ENCODE measurements at regions not wholly inside any gene's neighbourhood (a gene's known extent, or its start where the extent isn't known, plus 50 kb on each side); places are given as distances from the start of the nearest gene placed in this dataset.

DNA sequence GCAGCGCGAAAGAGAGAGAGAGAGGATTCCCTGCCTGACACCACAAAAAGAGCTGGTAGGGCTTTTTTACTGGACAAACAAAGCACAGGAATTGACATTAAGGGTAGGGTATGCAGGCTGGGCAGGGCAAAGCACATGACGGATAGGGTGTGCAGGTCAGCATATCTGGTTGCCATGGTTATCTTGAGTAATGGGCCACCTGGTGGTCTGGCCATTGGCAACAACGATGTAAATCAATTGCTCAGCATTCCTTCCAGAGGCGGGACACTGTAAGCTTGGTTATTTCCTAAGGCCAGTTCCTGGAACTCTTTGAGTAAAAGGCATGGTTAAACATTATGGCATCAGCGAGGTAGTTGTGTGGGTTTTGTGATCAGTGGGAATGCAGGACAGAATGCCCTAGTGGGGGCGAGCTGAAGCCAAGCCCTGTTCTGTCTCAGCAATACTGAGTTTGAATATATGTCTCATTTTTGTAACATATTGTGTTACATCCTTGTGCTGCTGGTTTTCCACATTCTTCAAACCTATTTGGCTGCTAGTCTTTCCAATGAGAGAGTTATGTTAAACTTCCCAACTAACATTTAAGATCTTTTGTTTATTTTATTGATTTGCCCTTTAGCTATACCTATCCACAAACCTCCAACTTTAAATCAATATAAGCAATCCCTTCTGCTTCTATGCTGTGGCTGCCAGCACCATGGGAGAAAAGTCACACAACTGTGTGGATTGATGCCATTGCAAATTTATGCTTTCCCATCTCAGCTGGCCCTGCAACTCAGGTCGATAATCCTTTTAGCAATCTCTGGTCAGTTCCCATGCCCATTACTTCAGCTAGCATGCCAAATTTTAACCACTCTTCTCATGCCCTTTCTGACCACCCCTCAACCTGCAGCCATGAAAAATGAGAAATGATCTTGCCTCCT, 396.7 kb upstream of the PDE3A start:
- no peaks in the 10 kb centered on the region for H3K4me1 Mint-ChIP-seq

DNA sequence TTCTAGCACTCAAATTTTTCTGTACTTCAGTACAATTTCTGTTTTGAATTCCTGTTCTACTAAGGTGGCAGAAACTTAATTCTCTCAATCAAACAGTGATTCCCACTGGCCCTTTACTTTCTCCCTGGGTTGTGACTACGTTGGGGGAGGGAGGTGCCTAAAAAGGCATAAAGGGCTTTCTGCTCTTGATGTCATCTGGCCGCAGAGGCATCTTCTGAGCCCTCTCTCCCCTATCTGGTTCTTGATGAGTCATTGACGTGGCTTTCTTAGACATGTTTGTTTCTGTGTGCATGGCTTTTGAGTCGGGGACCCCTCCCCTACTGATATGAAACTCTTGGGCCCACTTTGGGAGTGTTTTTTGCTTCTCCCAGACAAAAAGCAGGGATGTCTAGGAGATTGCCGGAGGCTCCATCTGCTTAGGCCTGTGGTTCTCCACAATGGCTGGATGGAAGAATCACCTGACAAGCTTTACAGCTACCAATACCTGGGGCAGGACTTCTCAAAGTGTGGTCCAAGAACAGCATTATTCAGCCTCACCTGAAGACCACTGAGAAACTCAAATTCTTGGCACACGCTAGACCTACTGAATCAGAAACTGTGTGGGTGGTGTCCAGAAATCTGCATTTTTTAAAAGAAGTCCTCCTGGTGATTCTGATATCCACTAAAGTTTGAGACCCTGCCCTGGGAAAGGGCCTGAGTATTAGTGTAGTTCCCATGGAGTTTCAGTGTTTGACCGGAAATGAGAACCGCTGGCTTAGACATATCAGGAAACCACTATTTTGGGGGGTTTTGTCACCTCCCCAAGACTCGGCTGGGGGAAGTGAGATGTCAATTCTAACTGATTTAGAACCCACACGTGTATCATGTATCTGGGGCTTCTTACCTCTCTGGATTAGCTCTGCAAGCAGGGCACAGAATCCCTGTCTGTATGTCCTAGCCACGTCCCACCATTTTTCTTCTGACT, 395.7 kb upstream of the PDE3A start:
- H3K4me3 Mint-ChIP-seq, result no peak overlapping the region
- POLR2A ChIA-PET, result no interaction called here
- H3K27ac Mint-ChIP-seq, result no peak overlapping the region
- CTCF ChIA-PET, result no interaction called here
- H3K9me3 Mint-ChIP-seq, result no peaks in the 10 kb centered on the region
- H3K27me3 Mint-ChIP-seq, result no peaks in the 10 kb centered on the region
- no peak for DNase-seq
- H3K4me1 Mint-ChIP-seq, result no peaks in the 10 kb centered on the region
- no peaks in the 10 kb centered on the region for H3K36me3 Mint-ChIP-seq (ENCODE audit: low read depth)

More for the DNA sequence above, 396.7 kb upstream of the PDE3A start:
- no peak overlapping the region for H3K27ac Mint-ChIP-seq
- CTCF ChIA-PET, result no interaction called here
- H3K27me3 Mint-ChIP-seq, result no peaks in the 10 kb centered on the region
- no peak for DNase-seq
- no peak overlapping the region for H3K4me3 Mint-ChIP-seq
- no peaks in the 10 kb centered on the region for H3K36me3 Mint-ChIP-seq (ENCODE audit: low read depth)
- POLR2A ChIA-PET, result no interaction called here
- no peaks in the 10 kb centered on the region for H3K9me3 Mint-ChIP-seq

DNA sequence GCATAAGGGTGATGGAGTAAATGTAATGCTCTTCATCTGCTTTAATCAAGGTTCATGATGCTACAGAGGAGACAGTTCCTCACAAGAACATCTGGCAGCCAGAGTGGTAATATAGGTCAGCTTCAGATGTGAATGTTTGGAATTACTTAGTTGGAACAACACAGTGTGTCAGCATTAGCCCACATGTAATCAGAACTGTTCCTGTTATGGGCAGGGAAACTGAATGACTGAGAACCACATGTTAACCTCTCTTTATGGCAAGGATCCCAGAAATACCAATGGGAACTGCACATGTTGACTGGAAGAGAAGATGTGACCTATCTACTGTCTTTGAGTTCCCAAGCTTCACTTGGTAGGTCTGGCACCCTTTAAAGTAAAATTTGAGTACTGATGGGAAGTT, 390.1 kb upstream of the PDE3A start:
- POLR2A ChIA-PET, result no interaction called here
- Mint-ChIP-seq H3K36me3 (ENCODE audit: low read depth) (no peaks in the 10 kb centered on the region), H3K27me3 (no peaks in the 10 kb centered on the region), H3K4me1 (no peaks in the 10 kb centered on the region), H3K9me3 (no peaks in the 10 kb centered on the region), H3K4me3 (no peak overlapping the region), H3K27ac (no peak overlapping the region)
- no peak for DNase-seq
- CTCF ChIA-PET, result no interaction called here

DNA sequence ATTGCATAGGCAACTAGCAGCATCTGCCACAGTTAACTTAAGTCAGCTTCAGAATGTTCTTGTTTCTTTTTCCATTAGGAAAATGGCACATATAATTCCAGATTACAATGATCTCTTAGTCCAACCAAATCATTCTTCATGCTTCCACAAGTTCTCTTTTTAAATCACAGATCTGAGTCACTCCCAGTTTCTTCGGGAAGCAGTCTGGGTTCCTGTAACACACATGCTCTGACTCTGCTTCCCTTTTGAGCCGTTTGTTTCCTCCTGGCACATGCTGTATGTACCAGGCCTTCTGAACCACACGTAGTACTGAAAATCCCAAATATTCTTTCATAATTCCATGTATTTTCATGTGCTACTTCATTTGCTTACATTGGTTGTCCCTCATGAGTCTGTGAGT, 388.8 kb upstream of the PDE3A start:
- no peak overlapping the region for H3K4me3 Mint-ChIP-seq
- H3K27me3 Mint-ChIP-seq, result no peaks in the 10 kb centered on the region
- POLR2A ChIA-PET, result no interaction called here
- no peaks in the 10 kb centered on the region for H3K9me3 Mint-ChIP-seq
- DNase-seq, result no peak
- no peak overlapping the region for H3K27ac Mint-ChIP-seq
- CTCF ChIA-PET, result no interaction called here
- H3K4me1 Mint-ChIP-seq, result no peaks in the 10 kb centered on the region
- H3K36me3 Mint-ChIP-seq (ENCODE audit: low read depth), result no peaks in the 10 kb centered on the region

DNA sequence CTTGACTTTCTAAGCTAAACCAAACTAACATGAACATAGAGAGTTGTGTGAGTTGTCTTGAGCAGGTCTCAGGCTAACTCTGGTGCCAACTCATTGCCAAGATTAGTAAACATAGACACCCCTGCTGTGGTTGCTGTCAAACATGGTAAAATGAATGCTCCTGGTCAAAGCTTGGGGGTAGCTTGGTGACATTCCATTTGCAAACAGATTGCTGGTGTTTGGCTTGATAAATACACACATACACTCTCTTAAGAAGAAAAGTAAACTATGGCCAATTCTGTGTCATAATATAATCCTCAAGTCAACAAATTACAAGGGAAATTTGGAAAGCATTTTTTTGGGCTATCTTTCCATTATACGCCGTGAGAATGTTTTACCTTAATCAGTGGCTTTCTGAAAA, 386.4 kb upstream of the PDE3A start:
- ChIA-PET CTCF (no interaction called here), POLR2A (no interaction called here)
- H3K27me3 Mint-ChIP-seq, result no peaks in the 10 kb centered on the region
- no peaks in the 10 kb centered on the region for H3K36me3 Mint-ChIP-seq (ENCODE audit: low read depth)
- H3K4me1 Mint-ChIP-seq, result no peaks in the 10 kb centered on the region
- no peaks in the 10 kb centered on the region for H3K9me3 Mint-ChIP-seq
- DNase-seq, result no peak
- H3K4me3 Mint-ChIP-seq, result no peak overlapping the region
- no peak overlapping the region for H3K27ac Mint-ChIP-seq

DNA sequence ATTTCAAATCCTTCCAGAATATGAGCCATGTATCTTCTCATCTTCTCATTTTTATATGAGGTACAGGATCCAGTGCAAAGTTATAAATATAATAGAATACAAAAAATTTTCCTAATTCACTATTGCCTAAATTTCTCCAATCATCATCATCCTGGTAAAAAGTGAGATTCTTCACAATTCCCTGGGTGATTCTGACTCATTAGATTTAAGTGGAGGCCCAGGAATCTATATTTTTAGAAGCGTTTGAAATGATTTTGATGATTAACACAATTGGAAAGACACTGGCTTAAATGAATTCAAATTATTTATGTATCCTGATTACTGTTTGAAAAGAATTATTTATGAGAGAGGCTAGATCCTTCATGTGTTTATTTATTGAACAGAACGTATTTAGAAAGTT, 380.3 kb upstream of the PDE3A start:
- H3K4me3 Mint-ChIP-seq, result no peak overlapping the region
- POLR2A ChIA-PET, result no interaction called here
- no peaks in the 10 kb centered on the region for H3K4me1 Mint-ChIP-seq
- CTCF ChIA-PET, result no interaction called here
- no peaks in the 10 kb centered on the region for H3K36me3 Mint-ChIP-seq (ENCODE audit: low read depth)
- H3K27ac Mint-ChIP-seq, result no peak overlapping the region
- no peaks in the 10 kb centered on the region for H3K9me3 Mint-ChIP-seq
- H3K27me3 Mint-ChIP-seq, result no peaks in the 10 kb centered on the region
- no peak for DNase-seq

DNA sequence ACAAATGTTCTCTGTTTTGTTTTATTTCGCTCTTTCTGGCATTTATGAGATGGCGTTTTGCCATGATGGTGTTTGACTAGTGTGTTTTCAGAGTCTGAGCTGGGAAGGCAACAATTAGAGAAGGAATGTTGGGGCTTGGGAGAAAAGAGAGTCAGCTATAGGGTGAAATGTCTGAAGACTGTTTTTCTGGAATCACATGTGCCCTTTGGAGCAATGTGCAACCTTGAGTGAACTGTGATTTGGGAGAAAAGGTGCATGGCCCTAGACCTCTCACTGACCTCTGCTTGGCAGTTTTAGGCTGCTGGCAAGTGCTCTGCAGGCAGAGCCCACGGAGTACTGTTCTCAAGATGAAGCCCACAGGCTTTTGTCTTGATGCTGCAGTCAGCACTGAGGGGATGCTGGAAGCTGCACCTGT, 379.9 kb upstream of the PDE3A start:
- H3K4me1 Mint-ChIP-seq, result no peaks in the 10 kb centered on the region
- no peak overlapping the region for H3K4me3 Mint-ChIP-seq
- no peaks in the 10 kb centered on the region for H3K36me3 Mint-ChIP-seq (ENCODE audit: low read depth)
- H3K9me3 Mint-ChIP-seq, result no peaks in the 10 kb centered on the region
- no peaks in the 10 kb centered on the region for H3K27me3 Mint-ChIP-seq
- no peak for DNase-seq
- H3K27ac Mint-ChIP-seq, result no peak overlapping the region
- POLR2A ChIA-PET, result no interaction called here
- CTCF ChIA-PET, result no interaction called here

DNA sequence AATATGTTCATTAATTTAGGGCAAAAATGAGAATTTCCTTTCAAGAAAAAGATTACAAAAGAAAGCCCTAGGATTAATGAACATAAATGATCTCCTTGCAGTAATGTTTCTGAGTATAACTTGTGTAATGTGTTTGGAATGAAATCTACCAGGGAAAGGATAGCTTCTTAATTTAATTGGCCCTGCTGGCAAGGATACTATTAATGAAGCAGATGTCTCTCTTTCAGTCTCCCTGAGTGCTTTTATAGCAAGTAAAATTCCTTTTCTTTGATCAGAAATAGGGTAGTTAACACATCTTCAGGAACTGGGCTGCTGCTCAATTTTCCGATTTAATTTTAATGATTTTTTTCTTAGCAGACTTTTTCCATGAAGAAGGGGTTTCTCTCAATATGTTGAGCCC, 379.4 kb upstream of the PDE3A start:
- Mint-ChIP-seq H3K27me3 (no peaks in the 10 kb centered on the region), H3K36me3 (ENCODE audit: low read depth) (no peaks in the 10 kb centered on the region), H3K27ac (no peak overlapping the region), H3K9me3 (no peaks in the 10 kb centered on the region), H3K4me1 (no peaks in the 10 kb centered on the region), H3K4me3 (no peak overlapping the region)
- ChIA-PET CTCF (no interaction called here), POLR2A (no interaction called here)
- DNase-seq, result no peak

DNA sequence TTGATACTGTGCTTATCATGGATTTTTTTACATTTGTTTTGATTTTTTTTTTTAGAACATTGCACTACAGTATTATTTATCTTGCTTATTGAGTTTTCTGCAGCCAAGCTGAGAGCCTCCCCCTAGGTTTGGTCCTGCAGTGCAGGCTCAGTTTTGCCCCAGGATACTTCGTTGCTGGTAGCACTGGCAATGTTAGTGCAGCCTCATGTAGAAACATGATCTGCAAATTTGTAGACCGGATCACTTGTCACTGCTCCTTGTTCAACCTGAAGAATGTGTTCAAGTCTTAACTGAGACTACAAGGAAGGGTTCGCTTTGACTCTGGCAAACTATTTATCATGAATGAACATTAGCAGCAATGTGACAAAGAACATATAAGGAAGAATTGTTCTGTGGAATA, 377.2 kb upstream of the PDE3A start:
- POLR2A ChIA-PET, result no interaction called here

DNA sequence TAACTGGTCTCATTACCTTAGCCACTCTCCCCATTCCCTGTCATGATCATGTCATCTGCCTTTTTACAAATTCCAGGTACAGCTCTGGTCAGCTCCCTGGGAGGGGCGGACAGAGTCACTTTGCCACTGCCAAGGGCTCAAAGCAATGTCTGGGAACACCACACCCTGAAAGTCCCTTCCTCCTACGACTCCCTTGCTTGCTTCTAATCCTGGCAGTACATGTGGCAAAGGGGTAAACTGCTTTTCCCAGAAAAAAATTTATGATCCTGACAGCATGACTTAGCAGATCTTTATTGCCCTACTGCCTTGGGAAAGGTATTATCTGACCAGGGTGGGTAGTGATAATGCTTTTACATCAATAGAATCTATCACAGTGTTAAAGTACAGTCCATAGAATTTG, 376.0 kb upstream of the PDE3A start:
- H3K36me3 Mint-ChIP-seq (ENCODE audit: low read depth), result no peaks in the 10 kb centered on the region
- ChIA-PET CTCF (no interaction called here), POLR2A (no interaction called here)
- no peaks in the 10 kb centered on the region for H3K27me3 Mint-ChIP-seq
- no peak overlapping the region for H3K27ac Mint-ChIP-seq
- DNase-seq, result no peak
- H3K4me1 Mint-ChIP-seq, result no peaks in the 10 kb centered on the region
- H3K4me3 Mint-ChIP-seq, result no peak overlapping the region
- no peaks in the 10 kb centered on the region for H3K9me3 Mint-ChIP-seq

More for the DNA sequence above, 377.2 kb upstream of the PDE3A start:
- Mint-ChIP-seq H3K9me3 (no peaks in the 10 kb centered on the region), H3K4me3 (no peak overlapping the region), H3K36me3 (ENCODE audit: low read depth) (no peaks in the 10 kb centered on the region), H3K27me3 (no peaks in the 10 kb centered on the region), H3K4me1 (no peaks in the 10 kb centered on the region), H3K27ac (no peak overlapping the region)
- CTCF ChIA-PET, result interaction anchor here (0.5 kb wide), 1 partner anchor 623 kb away, joined by 4 read pairs; no protein-coding TSS in a partner anchor
- DNase-seq, result no peak

DNA sequence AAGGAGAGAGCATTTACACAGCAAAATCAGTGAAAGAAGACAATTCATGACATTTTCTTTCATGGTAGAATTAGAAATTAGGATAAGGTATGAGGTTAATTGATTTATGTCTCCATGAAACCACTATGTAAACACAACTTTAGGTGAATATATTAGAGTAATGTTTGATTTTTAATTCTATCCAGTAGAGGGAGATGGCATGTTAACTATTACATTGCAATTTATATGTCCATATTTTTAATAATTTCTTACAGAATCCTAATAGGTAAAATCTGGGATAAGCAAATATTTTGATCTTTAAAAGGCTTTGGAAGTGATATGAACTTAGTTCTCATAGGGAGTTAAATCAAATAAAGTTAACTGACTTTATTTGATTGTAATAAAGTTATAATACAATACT, 373.4 kb upstream of the PDE3A start:
- H3K4me1 Mint-ChIP-seq, result no peaks in the 10 kb centered on the region
- H3K27me3 Mint-ChIP-seq, result no peaks in the 10 kb centered on the region
- no peak for DNase-seq
- no peak overlapping the region for H3K4me3 Mint-ChIP-seq
- ChIA-PET POLR2A (no interaction called here), CTCF (no interaction called here)
- no peak overlapping the region for H3K27ac Mint-ChIP-seq
- no peaks in the 10 kb centered on the region for H3K36me3 Mint-ChIP-seq (ENCODE audit: low read depth)
- H3K9me3 Mint-ChIP-seq, result no peaks in the 10 kb centered on the region

DNA sequence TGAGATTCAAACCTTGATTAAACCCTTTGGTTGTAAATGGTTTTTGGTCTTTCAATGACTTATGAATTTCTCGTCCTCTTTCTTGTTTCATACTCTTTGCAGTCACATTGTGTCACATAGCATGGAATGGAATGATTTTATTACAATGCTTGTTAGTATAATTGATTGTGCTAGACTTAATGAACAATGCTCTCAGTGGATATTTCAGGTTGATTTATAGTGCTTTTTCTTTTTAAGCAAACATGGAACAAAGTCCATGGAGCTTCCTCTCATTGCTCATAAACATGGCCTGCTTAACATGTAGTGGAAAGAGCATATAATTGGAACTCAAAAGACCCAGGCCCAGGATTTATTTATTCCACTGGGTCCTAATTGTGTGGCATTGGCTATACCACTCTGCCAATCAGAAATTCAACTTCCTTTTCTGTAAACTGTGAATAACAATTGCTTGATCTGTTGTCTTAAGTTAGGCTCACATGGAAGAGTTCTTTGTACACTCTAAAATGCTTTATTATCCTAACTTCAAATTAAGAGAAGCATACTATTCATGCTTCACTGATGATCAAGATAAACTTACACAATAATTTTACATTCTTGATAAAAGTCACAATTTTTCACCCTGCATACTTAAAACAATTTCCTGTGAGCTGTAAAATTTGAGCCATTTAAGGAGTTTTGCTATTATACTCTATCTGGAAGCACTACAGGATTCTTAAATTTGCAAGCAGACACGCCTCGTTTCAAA, 370.5 kb upstream of the PDE3A start:
- no peak for DNase-seq
- CTCF ChIA-PET, result no interaction called here
- no peaks in the 10 kb centered on the region for H3K27me3 Mint-ChIP-seq
- POLR2A ChIA-PET, result no interaction called here
- H3K27ac Mint-ChIP-seq, result no peak overlapping the region
- H3K9me3 Mint-ChIP-seq, result no peaks in the 10 kb centered on the region
- H3K36me3 Mint-ChIP-seq (ENCODE audit: low read depth), result no peaks in the 10 kb centered on the region
- no peak overlapping the region for H3K4me3 Mint-ChIP-seq
- no peaks in the 10 kb centered on the region for H3K4me1 Mint-ChIP-seq

DNA sequence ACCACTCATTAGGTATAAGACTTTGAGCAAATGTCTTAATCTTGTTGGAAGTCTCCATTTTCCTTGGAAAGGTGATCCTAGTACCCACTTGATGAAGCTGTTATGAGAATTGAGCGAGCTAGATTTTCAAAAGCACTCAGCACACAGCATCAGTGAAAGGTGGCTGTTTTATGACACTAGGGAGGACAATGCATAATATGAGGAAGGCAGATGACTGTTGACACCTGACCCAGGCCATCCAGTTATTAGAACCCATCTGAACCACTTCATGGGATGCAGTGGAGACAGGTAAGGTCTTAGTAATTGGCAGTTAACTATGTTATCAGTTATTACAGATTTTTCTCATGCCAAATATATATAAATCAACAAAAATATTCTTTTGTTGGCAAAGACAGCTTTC, 369.9 kb upstream of the PDE3A start:
- no peak for DNase-seq
- Mint-ChIP-seq H3K4me1 (no peaks in the 10 kb centered on the region), H3K4me3 (no peak overlapping the region), H3K36me3 (ENCODE audit: low read depth) (no peaks in the 10 kb centered on the region), H3K27me3 (no peaks in the 10 kb centered on the region), H3K9me3 (no peaks in the 10 kb centered on the region), H3K27ac (no peak overlapping the region)
- ChIA-PET CTCF (no interaction called here), POLR2A (no interaction called here)
